Pons (tissue), 1 donor: ENCODE measurements at regions not wholly inside any gene's neighbourhood (a gene's known extent, or its start where the extent isn't known, plus 50 kb on each side); places are given as distances from the start of the nearest gene placed in this dataset.
A peak's percentile ranks its signal among the peaks of the same experiment; 100 is the strongest.

Experiments used
- DNase-seq: peaks from one replicate; pipeline ENCODE4 v3.0.0-alpha.2; 2016; ENCODE audit warnings: low spot score

DNA sequence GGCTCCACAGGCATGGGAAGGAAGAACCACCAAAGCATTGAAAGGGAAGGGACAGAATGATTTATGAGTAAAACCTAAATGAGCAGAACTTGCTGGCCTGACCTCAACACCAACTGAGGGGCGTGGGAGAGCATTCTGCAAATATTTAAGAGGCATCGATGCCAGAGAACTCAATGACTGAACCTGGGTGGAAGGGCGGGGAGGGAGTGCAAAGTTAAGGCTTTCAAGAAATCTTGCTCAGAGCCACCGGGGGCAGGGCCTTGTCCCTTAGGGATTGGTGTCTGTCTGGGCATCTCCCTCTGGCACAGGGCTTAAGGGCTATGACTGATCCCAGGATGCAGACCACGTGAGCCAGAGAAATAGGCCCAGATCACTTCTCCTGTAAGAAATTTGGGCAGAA, 137.1 kb downstream of the ADAMTS15 start:
- DNase-seq: no peak

DNA sequence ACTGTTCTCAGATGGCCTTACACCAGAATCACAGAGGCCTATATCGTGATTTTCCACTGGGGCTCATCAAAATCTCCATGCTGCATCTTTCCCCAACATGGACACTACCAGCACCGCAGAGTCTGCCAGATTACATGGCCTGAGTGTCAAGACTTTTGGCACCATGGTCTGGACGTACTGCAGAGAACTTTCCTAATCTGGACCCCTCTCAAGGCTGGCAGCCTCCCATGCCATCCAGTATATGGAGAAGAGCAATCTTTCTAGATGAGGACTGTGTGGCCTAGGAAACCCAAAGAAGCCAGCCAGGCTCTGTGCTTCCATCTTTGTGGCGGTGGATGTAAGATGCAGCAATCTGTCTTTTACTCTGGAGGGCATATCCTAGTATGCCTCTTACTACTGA, 139.2 kb downstream of the ADAMTS15 start:
- DNase-seq: no peak

DNA sequence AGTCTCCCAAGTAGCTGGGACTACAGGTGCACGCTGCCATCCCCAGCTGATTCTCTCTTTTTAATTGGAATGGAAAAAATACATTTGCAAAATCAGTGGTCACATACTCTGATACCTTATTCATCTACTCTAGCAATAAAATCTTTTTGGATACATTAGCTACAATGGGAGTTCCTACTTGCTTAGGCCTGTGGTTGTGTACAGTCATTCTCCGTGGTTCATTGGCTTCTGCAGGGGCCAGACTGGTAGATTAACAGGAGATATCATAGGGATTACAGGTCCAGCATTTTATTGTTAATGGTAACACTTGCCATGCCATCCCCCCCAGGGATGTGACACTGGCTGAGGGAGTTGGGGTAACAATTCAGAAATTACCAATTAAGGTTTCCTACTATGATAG, 140.0 kb downstream of the ADAMTS15 start:
- no peak for DNase-seq

DNA sequence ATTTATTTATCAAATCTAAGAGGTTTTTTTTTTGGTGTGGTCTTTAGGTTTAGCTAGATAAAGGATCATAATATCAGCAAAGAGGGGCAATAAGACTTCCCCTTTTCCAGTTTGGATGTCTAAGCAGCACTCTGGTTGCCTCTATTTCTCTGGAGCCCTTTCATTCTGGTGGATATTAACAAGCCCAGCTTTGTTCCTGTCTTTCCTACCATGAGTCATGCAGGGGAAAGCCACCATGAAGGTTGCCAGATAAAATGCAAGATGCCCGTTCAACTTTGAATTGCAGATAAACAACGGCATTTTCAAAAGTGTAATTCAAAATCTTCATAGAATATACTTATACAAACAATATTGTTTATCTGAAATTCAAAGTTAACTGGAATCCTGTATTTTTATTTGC, 143.6 kb downstream of the ADAMTS15 start:
- peak; percentile 60 for DNase-seq

DNA sequence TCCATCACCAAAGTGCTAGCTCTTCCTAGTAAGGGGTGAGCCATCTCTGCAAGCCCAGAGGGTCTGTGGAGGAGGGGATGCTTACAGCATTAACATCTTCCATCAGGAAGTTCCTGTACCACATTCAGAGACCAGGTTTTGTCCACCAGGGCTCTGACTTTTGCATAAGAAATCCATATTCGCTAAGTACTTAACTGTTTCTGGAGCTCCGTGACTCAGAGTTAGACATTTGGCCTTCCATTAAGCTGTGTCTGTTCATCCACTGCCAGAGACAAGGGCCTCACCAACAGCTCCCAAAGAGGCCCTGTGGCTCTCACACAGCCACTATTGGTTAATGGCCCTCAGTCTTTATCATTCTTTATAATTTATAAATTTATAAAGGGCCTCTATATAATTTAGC, 144.6 kb downstream of the ADAMTS15 start:
- DNase-seq: no peak

DNA sequence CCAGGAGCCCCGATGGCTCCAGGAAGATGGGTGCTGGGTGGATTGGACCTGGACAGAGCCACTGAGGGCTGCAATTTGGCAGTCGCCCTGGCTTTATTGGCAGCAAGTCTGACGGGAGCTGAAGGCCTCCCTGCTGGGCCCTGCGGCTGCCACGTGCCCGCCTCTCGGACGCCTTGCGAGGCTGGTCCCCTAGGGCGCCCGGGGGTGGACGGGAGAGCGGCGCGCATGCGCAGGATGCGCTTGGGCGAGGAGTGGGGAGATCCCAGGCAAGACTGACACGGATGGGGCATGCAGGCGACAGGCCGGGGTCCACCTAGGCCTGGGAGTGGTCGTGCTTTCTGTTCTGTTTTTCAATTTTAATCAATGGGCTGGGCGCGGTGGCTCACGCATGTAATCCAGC, 150.0 kb downstream of the ADAMTS15 start:
- no peak for DNase-seq

DNA sequence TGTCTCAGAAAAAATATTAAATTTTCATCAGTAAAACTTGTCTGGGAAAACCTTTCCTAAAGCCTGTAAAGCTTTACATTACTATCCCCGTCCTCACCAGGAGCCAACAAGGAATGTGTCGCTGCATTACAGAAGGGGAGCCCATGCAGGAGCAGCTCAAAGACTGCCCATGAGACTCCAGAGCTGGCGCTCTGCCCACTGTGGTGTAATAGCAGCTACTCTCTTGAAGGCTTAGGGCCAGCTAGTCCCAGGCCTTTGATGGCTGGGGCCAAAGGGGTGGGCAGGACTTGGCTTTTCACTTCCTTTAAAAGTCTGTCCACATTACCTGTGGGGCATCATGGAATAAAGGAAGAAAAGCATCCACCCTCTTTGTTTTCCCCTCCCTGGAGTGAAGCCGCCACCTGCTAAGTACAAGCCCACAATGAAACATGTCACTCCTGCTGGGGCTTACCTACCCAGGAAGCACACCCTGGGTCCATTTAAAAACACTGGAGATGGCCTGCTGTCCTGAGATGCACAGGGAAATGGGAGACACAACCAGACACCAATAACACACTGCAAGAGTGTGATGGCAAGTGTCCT, 150.7 kb downstream of the ADAMTS15 start:
- DNase-seq: no peak

DNA sequence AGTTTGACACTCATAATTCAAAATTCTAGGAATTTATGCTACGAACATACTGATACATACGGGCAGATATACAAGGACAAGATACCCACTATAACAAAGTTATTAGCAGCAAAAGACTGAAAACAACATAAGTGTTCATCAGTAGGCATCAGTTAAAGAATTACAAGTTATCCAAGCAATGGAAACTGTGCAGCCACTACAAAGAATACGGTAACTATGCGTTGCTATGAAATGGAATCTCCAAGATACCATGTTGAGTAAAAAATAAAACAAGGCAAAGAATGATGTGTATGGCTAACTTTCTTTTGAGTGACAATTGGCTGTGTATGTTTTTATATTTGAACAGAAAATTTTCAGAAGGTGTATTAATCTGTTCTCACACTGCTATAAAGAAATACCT, 151.7 kb downstream of the ADAMTS15 start:
- no peak for DNase-seq

DNA sequence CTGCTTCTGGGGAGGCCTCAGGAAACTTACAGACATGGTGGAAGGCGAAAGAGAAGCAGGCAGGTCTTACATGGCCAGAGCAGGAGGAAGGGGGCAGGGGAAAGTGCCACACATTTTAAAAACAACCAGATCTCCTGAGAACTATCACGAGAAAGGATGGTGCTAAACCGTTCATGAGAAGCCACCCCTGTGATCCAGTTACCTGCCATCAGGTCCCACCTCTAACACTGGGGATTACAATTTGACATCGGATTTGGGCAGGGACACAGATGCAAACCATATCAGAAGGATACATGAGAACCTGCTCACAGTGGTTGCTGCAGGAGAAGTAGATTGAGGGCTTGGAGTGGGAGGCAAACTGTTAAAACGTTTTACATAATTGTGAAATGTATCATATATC, 152.2 kb downstream of the ADAMTS15 start:
- no peak for DNase-seq

DNA sequence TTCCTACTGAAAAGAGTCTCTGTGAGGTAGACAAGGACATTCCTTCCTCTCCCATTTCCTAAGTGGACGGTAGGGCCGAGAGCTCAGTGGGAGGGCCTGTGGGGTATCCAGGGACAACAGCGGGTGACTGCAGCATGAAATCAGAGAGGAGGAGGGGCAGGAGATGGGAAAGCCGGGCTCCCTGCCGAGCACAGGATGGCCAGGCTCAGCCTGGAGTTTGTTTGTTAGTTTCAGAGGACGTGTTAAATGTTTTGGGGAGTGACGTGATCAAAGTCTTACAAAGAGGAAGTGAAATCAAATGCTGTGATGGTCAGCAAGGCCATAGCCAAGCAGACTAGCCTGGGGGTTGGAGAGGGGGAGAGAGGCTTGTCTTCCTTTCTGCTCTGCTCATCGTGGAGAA, 152.7 kb downstream of the ADAMTS15 start:
- peak; percentile 67 for DNase-seq

DNA sequence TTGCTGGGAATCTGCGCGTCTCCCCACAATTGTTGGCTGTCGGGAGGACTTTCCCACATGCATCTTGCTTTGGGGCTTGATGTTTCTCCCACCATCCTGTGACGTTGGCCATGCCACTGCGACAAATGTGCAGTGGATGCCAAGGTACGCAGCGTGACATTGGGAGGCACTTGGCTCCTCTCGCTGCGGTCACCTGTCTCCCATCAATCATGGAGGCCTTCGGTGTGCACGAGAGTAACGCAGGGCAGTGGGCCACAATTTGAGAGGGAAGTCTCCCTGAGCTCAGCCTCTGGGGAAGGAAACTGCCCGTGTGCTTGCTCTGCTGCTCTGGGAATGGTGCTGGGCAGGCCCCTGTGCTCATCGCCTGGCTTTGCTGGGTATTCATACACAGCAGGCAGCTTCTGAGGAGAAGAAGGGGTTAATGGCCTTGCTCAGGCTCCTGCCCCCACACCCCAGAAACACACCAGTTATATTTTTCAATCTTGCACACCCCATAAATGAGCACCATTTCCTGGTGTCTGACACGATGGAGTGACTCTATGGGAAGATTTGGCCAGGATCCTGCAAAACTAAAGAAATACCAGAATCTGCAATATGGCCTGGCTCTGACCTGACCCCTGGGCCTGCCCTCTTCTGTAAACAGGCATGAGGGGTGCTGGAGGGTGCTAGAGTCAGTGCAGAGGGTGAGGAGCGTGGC, 153.5 kb downstream of the ADAMTS15 start:
- no peak for DNase-seq

DNA sequence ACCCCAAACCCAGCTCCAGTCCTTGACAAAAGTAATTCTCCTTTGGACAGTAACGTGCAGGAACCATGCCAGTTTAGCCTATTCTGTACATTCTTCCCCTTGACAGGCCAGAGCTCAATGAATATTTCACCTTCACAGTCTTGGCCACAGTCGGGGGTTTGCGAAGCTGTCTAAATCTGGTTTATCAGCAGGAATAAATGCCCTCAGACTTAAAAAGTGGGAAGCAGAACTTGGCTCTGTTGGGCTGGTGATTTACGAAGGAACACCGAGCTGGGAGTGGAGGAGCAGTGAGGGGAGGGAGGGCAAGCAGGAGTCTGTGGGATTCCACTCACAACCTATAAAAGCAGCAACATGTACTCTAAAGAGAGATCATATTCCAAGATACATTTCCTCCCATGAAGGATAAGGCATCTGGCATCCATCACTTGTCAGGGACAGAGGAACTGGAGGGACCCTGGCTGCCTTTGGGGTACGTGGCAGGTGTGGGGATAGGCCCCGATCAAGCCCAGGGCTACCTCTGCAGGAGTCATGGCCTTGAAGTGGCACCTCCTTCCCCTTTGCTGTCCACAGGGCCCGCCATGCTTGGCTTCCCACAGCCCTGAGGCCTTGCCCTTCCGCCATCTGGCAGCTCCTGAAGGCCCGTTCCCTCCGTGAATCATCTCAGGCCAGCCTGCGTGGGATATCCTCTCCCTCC, 154.3 kb downstream of the ADAMTS15 start:
- no peak for DNase-seq

DNA sequence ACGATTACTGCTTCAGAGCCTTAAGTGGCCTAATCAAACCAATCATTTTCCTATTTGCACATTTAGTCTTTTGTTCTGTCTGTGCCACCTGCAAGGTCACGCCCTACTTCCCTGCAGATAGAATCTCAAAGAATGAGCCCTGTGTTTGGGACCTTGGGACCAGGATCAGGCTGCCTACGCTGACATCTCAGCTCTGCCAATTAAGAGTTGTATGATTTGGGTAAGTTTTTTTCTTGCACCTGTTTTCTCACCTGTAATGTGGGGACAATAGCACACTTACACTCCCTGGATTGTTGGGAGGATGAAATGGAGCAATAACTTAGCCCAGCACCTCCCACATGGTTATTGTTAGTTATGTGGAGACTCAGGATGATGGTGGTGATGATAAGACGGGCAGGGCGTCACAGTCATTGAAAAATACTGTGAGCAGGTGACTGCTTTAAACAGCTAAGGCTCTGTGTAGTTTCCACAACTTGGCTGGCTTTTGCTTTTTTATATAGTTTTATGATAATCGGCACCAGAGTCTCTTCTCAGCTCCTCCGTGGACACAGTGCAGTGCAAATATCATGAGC, 155.0 kb downstream of the ADAMTS15 start:
- DNase-seq: no peak

DNA sequence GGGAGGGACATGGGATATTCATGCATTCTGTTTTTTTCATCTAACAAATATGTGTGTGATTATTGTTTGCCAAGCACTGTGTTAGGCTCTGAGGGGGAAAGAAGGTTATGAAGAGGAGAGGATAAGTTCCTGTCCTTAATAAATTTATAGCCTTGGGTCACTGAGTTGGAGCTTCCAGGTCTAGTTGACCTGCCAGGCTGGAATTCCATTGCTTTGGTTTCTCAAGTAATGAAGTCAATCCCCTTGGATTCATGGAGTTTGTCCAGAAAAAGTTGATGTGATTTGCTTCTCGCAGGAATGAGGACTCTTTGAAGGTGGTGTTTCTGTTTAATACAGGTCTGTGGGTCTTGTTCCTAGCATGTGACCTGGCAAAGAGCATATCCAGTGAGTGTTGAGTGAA, 156.2 kb downstream of the ADAMTS15 start:
- no peak for DNase-seq

DNA sequence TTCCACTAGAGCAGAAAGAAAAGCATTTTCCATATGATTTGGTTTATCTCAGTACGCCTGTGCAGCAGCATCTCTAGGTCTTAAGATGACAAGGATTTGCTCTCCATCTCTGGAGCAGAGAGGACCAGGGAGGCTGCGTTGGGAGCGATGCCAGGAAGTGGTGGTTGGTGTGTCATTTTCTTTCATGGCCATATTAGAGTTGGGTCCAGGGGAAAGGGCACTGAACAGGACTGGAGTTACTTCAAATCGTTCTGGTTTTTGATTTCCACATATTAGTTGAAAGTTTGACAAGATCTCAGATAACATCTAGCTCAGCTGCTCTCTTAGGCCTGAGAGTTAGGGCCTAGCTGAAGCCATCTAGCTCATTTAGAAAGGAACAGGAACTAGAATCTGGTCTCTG, 157.7 kb downstream of the ADAMTS15 start:
- no peak for DNase-seq

DNA sequence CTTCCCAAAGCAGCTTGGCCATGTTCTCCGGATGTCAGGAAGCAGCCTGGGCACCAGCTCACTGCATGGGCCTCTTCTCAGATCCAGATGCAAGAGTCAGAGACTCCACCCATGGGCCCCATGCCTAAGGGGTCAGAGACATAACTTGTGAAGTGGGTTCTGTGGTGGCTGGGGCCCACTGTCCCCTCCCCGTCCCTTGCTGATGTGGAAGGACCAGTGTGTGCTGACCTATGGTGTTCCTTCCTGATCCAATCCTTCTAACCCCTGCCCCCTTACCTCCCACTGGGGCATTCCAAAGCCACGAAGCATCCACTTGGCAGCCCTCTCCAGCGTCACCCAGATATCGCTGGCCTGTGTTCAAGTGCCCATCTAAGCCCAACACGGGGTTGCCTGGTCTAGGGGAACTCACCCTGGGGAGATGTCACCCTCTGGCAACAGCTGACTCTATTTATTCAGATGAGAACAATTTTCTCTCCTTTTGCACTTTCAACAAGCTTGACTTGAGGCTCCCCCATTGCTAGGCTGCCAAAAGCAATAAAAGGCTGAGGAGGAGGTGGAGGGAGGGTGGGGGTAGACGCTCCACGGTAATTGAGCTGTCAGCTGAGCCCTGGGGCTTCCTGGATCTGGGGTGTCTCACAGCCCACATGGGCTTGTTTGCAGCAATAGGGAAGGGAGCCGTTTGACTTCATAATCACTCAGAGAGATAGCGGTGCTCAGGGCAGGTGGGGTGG, 158.5 kb downstream of the ADAMTS15 start:
- DNase-seq: no peak

DNA sequence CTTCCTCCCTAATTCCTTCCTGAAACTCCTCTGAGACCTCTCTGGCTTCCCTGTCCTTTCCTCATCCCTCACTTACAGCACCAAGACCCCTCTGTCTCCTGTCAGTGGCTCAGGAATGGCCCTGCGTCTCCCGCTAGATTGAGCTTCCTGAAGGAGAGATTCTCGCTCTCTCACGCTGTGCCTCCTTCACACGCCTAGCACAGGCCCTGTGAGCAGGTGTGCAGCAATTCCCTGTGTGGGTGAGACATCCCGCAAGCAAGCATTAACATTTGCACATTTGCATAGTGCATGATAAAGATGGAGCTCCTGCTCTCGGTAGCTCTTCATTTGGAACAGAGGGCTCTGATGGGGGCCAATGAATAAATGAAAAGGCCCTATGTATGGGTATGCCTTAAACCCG, 159.8 kb downstream of the ADAMTS15 start:
- no peak for DNase-seq

DNA sequence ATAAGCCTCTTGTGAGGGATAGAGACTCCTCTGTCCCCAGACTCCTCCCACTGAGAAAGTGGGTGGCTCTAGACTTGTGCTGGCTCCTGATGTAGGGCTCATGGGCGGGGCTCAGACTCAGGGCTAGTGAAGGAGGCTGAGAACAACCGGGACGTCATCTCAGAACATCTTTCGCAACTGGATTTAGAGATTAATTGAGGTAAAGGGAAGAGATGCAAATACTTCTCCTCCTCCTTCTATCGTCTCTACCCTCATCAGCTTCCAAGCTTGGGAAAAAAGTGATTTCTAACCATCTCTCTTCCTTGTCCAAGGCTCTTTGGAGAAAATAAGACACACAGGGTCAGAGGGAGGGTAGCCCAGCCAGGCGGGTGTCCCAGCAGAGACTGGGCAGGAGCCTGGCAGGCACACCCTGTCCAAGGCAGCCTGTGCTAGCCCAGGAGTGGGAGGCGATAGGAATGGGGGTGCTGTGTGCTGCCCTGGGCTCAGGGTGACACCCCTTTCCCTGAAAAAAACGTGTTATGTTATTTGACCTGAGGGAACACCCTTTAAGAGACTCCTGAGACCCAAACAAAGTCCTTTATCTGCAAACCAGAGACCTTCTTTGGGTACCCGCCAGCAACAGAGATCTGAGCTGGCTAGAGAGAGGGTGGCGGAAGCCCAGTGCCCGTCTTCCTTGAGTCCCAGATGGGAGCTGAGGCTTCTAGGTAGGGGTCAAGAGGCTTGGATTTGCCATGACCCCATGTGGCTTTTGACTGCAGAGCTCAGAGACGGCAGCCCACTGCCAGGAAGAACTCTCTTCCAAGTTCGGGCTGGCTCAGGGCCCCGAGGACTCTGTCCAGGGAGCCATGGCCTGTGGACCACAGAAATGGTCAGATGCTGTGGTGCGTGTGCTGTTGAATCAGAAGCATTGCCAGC, 160.9 kb downstream of the ADAMTS15 start:
- no peak for DNase-seq

DNA sequence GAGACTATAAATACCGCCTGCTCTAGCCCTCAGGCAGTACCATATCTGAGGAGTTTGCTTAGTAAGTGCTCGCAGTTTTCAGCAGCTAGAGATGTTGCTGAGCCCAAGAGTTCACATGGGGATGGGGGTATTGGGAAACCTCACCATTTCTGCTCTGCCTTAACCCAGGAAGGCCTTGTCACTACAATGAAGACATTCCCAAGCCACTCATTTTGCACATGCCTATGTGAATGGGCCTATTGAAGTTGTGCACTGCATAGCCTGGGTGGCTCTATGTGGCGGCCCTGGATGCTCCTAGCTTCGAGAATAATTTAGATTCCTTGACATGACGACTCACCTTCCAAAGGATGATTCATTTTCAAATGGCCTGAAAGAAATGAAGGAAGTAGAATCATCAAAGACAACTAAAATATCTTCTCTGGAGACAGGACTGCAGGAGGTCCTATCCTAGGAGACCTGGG, 163.4 kb downstream of the ADAMTS15 start:
- no peak for DNase-seq

DNA sequence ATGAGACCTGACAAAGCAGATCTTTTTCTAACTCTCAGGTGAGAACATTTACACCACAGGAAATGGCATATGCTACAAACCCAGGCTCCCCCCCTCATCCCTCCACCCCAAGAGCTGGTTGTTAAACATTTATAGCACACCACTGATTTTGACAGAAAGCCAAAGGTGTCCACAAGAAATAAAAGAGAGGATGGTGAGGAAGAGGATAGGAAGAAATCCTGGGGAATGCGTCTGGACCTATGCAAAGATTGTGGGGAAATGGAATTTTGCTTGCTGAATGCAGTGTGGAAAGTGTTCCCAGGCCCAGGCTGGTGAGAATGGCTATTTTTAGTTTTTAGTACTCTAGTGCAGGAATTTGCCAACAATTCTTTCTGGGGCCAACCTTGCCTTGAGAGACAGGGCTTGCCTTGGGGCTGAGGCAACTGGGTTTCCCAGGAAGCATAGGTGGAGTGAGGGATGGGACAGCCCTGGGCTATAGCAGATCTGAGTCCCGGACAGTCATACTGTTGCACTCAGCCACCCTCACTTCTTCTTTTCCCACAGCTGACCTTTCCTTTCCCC, 163.9 kb downstream of the ADAMTS15 start:
- DNase-seq: no peak

DNA sequence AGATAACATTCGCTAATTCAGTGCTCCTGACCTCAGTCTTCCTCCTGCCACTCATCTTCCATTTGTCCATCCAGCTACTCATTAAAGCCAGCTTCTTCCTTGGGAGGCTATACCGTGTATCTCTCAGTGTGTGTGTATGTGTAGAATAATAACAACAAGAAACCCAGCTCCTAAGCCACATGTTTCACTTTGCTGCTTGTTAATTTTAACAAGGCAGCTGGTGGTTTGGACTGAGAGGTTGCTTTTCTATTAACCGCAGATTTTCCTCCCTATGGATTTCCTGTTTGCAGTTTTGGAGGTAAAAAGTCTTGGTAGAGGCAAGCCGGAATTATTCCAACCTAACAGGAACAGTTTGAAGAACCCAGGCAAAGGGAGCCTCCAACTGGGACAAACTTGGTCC, 165.0 kb downstream of the ADAMTS15 start:
- no peak for DNase-seq
